ENCODE measurements at regions not wholly inside any gene's neighbourhood (a gene's known extent, or its start where the extent isn't known, plus 50 kb on each side); places are given as distances from the start of the nearest gene placed in this dataset.

DNA sequence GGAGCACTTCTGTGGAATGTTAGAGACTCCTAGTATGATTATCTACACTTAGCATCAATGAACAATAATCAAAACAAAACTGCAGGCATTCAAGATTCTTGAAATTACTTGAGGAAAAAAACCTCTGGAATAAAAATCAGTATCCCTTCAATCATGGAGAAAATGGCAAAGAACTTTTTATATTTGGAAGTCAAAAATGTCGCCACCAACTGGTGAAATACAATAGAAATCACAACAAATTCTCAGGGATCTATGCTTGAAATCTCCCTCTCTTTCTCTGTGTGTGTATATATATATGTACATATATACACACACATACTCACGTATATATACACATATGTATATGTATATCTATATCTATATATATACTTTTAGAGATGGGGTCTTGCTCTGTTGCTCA, 378.9 kb upstream of the ALCAM start:
- H3K4me1 ChIP-seq (ENCODE audit: control insufficient read depth, insufficient read depth, low read length): no peaks in the 10 kb centered on the region
- ATAC-seq (no peak), DNase-seq (ENCODE audit: low read depth, low spot score) (no peak), FAIRE-seq (no peak)
- 43% methylated on average over 2 of the region's 2 CpGs for WGBS (ENCODE audit: insufficient coverage, insufficient replicate concordance, low lambda C conversion rate, missing lambda C conversion rate)
- no peaks in the 10 kb centered on the region for H4K20me1 ChIP-seq (ENCODE audit: control insufficient read depth, insufficient read depth)
- no peaks in the 10 kb centered on the region for H3K9me3 ChIP-seq (replicated peaks; ENCODE audit: control insufficient read depth, insufficient read depth, low read length)
- no peak overlapping the region for H3K4me2 ChIP-seq (ENCODE audit: control insufficient read depth, insufficient read depth)
- SMC1A ChIA-PET (ENCODE audit: uncharacterized antibody, unreplicated experiment): no interaction called here
- H3K4me3 ChIP-seq: no peak overlapping the region
- no peak overlapping the region for H3K27ac ChIP-seq (ENCODE audit: control insufficient read depth, insufficient read depth)
- no peaks in the 10 kb centered on the region for H3K36me3 ChIP-seq (ENCODE audit: control insufficient read depth in 2 of 2, insufficient read depth in 2 of 2, low read length in 1 of 2)
- H3K79me2 ChIP-seq (ENCODE audit: control insufficient read depth, insufficient read depth, low read length): no peaks in the 10 kb centered on the region
- no peak overlapping the region for H3K9ac ChIP-seq (ENCODE audit: control insufficient read depth, insufficient read depth, low read length)
- TF ChIP-seq CREB1 (IDR thresholded peaks at IDR 0.05; ENCODE audit: low read depth): no peak
- no peak for TF ChIP-seq SP1 (IDR thresholded peaks at IDR 0.05; ENCODE audit: low read depth, low read length)
- TF ChIP-seq MEF2B (IDR thresholded peaks at IDR 0.05; ENCODE audit: partially characterized antibody, poor library complexity, severe bottlenecking): no peak
- TF ChIP-seq RFX5 (IDR thresholded peaks at IDR 0.05; ENCODE audit: low read depth, low read length): no peak
- TF ChIP-seq BACH1 (IDR thresholded peaks at IDR 0.05; ENCODE audit: borderline replicate concordance): no peak
- TF ChIP-seq CHD1 (IDR thresholded peaks at IDR 0.05; ENCODE audit: low read depth, low read length): no peak
- no peak for TF ChIP-seq LARP7 (IDR thresholded peaks at IDR 0.05)
- TF ChIP-seq NFYA (IDR thresholded peaks at IDR 0.05; ENCODE audit: borderline replicate concordance, low read depth, low read length): no peak
- TF ChIP-seq USF1 (IDR thresholded peaks at IDR 0.05; ENCODE audit: borderline replicate concordance, extremely low read length, insufficient read depth, low read depth, low read length): no peak
- no peak for TF ChIP-seq ASH2L (IDR thresholded peaks at IDR 0.05; ENCODE audit: borderline replicate concordance, low read depth)
- no peak for TF ChIP-seq DPF2 (IDR thresholded peaks at IDR 0.05)
- no peak for TF ChIP-seq FOXK2 (IDR thresholded peaks at IDR 0.05)
- TF ChIP-seq SPI1 (IDR thresholded peaks at IDR 0.05; ENCODE audit: borderline replicate concordance, insufficient read depth, low read depth, low read length): no peak
- TF ChIP-seq BRCA1 (IDR thresholded peaks at IDR 0.05; ENCODE audit: low read depth, low read length): no peak
- no peak overlapping the region for H2AFZ ChIP-seq (ENCODE audit: control insufficient read depth, low read depth, low read length)
- RAD21 ChIA-PET (ENCODE audit: unreplicated experiment): no interaction called here
- CTCF ChIA-PET: no interaction called here
- no TSS peak for BruUV-seq (replicated peaks)
- intact Hi-C loops (cut with micrococcal nuclease; ENCODE audit: unreplicated experiment) (loop anchor here (10.0 kb wide), 2 partner anchors 527 to 713 kb away; no protein-coding TSS in a partner anchor), in situ Hi-C loops (cut with MboI) (no loop called here)
- POLR2A ChIA-PET: no interaction called here
- no peaks in the 10 kb centered on the region for H3K27me3 ChIP-seq (replicated peaks in 1 of 2; ENCODE audit: control insufficient read depth in 2 of 2, insufficient read depth in 2 of 2, low read length in 1 of 2)
